ENCODE measurements at regions not wholly inside any gene's neighbourhood (a gene's known extent, or its start where the extent isn't known, plus 50 kb on each side); places are given as distances from the start of the nearest gene placed in this dataset.
"Not testable (repeated sequence)": the region's sequence is repeated elsewhere in the genome, so short reads cannot be mapped to it uniquely, and the experiment has no call there.

DNA sequence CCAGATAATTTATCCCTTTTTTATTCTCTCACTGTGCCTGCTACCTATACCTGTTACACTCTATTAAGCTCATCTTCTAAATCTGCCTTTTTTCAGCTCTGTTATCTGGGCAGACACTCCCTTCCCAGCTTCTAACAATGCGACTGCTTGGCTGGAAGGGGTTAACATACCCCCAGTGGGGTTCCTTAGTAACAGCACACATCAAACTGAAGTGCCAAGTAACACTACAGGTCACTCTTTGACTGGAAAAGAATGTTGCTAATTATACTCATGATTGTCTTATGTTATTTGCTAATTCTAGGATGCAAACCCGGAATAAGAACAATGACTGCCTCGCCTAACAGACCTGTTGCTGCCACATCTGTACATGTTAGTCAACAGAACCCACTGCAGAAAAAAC, 203.5 kb downstream of the EPM2A start:
- DNase-seq: no peak

DNA sequence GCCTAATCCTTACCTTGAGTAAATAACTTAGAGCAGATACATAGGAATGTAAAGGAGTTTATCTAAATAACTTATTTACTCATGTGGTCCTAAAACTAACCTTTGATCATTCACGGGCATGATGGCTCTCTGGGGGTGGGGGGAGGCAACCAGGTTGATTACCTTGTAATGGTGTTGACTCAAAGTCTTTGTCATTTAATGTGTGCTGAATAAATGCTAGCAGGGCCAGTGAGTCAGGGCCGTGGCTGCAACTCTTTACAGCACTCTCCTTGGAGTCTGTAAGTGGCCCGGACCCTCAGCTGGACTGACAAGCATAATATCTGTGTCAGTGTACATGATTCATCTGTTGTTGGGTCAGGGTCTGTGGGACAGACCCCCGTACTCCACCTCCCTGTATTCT, 203.0 kb downstream of the EPM2A start:
- no peak for DNase-seq

DNA sequence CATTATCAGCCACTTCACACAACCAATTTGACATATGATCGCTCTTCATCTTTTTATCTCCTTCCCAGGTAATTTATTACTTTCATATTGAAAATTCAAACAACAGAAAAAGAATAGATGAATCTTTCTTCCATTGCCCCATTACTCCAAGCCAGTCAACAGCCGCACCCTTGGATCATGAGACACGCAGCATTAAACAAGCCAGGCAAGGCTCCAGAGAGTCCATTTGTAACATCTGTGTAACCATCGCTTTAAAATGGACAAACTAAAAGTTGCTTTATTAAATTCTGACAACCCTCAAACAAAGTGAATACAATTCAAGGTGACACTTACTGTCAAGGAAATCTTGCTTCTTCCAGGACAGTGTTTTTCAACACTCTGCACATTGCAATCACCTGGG, 200.3 kb downstream of the EPM2A start:
- no peak for DNase-seq

DNA sequence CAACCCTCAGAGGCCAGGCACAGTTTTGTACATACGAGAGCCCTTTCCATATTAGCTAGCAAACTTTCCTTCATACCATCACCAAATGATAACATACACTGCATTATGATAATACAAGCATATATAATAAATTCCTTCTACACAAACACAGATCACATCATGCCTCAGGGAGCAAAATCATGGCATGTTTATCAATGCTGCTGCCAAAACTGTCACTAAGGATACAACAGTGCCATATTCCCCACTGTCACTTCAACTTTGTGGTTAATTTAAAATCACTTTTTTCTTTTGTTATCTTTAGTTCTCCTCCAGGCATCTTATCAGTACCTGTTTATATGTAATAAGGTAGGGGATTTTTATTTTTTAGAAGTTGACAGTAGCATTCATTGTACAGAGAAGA, 196.3 kb downstream of the EPM2A start:
- DNase-seq: no peak

DNA sequence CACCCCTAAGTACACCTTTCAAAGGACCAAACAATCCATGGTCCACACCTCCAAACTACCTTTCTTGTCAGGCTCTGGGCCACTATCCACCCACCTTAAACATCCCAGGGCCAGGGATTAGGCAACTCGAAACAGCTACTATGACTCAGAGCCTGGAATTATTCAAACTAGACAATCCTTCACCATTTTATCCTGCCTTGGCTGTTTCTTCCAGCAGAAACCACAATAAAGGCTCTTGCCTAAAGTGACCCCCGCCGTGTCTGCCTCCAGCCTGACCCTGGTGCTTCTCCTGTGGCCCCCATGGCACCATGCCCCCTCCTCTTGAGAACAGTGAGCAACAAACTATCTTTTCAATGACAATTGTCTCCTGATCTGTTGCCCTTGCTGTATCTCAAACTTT, 195.5 kb downstream of the EPM2A start:
- no peak for DNase-seq

DNA sequence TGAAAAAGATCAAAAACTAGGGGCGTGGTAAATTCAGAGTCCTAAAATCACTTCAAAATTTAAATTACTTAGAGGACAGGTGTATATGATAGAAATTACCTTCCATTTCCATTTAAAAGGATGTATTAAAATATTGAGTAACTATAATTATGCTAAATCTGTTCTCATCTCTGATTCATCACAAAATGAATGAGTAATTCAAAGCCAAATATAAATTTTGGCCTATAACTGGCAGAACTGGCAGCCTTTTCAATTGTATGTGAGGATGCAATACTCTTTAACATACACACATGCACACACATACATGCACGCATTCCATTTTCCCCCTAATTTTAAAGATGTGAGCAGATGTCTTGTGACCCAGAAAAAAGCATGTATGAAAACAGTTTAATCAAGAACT, 194.6 kb downstream of the EPM2A start:
- no peak for DNase-seq

DNA sequence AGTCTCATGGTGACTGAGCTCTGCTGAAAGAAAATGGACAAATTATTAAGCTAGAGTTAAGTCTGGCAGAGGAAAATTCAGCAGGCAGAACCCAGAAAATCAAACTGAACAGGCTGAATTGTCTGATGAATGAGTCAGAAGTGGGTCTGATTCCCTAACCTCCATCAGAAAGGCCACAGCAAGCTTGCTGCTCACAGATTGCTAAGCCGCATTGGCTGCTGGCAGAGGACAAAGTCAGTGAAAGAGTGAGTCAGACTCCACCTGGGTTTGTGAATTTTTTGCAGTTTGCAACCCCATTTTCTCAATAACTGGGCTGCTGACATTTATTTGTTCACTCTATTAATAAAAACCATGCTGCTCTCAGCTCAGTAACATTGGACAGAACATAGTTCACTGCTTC, 191.3 kb downstream of the EPM2A start:
- no peak for DNase-seq

DNA sequence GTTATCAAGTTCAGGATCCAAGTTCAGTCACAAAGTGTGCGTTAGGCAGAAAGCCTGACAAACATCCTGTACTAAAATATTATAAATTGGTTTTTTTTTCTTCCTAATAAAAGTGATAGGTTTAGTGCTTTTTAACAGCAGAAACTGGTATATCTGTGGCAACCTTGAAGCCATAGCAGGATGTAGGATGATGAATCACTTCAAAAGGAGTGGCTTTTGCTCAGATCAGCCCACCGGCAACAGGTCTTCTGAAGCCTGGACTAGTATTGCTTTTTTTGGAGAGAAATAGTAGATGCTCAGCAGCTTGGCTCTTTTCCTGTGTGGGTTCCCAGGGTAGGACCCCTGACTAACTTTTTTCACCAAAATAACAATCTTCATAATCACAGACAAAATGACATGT, 190.8 kb downstream of the EPM2A start:
- DNase-seq: no peak

DNA sequence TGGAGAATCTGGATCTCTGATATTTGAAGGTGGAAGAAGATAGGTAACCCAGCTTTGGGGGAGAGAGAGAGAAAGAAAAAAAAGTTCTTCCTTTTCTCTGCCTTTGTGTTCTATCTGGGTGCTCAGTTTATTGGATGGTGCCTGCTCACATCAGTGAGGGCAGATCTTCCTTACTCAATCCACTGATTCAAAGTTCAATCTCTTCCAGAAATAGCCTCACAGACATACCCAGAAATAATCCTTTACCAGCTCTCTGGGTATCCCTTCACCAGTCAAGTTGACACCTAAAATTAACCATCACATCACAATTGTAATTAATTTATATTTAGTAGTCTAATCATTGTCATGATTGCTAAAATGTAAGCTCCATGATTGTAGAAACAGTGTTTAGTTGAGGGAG, 189.1 kb downstream of the EPM2A start:
- DNase-seq: no peak

DNA sequence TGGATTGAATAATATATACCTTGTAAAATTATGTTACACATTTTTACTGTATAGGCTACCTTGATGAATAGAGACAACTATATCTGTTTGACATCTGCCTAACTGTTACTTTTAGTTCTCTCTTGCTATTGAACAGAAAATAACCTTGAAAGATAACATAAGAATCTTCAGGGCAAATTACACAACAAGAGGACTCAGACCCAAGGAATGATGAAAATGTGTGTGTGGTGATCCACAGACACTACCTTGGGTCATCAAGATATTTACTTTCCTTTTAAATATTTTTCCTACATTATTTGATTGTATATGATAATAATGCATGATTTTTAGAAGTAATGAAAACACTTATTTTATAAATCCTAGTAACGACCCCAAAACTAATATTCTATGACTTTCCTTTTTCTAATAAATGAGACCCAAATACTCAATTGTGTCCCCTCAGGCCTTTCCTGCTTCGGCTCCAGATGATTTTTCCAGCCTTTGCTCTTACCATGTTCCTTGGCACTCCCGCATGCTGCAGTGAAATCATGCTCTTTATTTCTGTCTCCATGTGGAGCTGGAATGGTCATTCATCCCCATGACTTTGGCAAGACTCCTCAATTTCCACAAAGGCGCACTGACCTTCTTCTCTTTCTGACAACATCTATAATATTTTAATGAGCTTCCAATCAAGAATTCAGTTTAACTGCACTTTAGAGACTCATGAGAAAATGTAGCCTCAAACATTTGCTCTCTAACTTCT, 187.6 kb downstream of the EPM2A start:
- DNase-seq: no peak

DNA sequence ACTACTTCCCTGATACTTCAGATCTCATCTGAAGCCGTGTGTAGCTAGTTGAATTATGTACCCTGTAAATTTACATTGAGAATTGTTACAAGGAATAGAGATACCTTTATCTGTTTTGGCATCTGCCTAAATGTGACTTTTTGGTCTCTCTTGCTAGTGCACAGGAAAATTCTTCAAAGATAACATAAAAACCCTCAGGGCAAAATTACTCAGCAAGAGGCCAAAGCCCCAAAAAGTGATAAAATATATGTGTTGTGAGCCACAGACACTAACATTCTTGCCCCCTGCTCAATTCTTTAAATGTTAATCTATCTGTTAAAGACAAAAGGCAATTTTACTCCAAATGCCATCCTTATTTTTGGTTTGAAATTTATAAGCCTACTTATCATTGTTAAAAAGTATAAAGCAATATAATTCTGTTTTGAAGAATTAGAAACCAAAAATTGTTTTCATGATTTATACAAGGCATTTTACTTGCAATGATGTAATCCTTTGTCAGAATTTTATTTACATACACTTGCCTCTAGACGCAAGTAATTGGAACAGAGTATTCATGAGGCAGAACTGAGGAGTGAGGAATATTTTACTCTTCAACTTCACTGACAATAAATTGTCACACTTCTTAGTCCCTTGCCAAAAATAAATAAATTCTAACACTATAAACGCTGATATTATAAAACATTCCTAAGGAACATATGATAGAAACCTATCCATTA, 186.2 kb downstream of the EPM2A start:
- no peak for DNase-seq

DNA sequence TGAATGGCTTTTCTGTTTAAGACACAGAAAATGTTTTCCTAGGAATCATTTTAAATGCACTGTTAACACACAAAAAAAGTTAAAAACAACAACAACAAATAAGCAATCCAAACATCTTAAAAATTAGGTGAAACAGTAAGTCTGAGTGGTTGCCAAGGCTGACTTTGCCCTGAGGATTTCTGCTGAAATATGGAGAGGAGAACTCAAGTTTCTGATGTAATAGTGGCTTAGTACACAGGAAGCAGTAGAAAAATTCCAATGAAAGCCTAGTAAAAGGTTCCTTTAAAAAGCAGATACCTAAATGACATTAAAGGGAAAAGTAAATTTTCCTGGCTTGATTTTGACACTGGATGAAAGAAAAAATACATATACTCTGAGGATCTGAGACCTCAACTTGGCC, 184.2 kb downstream of the EPM2A start:
- DNase-seq: no peak

DNA sequence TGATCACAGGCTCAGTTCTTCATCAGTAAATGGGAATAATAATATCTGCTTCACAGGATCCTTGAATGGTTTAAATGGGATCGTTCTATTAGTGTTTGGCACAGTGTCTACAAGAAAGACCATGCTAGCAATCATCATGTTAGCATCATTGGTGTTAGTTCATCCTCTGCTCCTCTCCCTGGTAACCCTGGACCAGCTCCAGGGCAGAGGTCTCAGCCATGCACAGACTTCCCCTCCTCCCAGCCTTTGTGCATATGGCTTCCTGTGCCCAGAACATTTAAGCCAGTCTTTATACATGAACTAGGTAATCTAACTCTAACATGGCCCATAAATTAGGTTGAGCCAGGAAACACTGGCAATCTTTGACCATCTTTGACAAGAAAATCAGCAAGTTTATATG, 180.2 kb downstream of the EPM2A start:
- DNase-seq: no peak

DNA sequence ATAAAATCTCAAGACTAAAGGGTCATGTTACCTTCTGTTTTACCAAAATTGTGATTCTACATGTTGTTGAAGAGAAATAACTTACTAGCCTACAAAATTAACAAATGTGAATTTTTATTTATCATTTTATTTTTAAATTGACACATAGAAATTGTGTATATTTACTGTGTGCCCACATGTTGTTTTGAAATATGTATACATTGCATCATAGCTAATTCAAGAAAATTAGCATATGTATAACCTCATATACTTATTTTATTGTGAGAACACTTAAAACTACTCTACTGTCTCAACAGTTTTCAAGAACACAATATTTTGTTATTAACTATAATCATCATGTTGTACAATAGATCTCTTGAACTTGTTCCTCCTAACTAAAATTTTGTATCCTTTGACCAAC, 177.8 kb downstream of the EPM2A start:
- DNase-seq: no peak

DNA sequence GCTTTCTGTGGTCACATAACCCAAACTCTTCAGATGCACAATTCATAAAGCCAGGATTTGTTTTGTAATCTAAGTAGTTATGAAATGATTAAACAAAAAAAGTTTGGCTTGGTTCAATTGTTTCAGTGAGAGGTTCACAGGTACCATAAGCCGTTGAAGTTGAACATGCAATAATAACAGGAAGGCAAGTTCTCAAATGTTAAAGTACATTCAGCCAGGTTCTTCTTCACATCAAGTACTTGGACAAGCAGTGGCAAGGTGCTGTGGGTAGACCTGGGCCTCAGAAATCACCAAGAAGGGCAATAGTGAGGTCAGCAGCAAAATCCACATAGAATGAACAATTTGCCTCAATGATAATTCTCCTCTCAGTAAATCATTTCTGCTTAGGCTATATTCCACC, 175.5 kb downstream of the EPM2A start:
- DNase-seq: peak in 1 of 5 experiments; percentile 3

DNA sequence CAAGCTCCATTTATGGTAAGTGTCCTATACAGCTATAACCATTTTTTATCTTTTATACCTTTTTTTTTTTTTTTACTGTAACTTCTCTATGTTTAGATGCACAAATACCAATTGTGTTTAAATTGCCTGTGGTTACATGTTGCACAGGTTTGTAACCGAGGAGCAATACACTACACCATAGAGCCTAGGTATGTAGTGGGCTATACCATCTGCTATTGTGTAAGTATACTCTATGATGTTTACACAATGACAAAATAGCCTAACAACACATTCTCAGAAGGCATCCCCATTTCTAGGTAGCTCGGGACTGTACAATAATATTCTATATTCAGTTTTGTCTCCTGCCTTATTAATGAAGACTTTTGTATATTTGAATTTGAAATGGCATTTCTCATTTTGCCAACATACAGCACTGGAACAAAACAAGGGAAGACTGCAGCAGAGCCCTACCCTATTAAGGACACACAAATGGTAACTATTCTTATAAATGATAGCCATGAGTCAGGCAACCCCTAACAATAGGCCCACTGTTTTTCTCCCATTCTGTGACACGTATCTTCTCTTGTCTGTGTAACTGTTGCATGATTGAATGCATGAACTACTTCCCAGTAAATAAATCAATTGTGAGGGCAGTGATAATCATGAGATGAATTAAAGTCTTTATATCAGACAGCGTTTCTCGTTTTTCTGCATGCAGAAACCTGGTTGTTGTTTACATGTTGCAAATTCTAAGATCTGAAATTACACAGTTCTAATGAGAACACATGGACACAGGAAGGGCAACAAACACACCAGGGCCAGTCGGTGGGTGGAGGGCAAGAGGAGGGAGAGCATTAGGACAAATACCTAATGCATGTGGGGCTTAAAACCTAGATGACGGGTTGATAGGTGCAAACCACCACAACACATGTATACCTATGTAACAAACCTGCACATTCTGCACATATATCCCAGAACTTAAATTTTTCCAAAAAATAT, 173.9 kb downstream of the EPM2A start:
- no peak for DNase-seq

DNA sequence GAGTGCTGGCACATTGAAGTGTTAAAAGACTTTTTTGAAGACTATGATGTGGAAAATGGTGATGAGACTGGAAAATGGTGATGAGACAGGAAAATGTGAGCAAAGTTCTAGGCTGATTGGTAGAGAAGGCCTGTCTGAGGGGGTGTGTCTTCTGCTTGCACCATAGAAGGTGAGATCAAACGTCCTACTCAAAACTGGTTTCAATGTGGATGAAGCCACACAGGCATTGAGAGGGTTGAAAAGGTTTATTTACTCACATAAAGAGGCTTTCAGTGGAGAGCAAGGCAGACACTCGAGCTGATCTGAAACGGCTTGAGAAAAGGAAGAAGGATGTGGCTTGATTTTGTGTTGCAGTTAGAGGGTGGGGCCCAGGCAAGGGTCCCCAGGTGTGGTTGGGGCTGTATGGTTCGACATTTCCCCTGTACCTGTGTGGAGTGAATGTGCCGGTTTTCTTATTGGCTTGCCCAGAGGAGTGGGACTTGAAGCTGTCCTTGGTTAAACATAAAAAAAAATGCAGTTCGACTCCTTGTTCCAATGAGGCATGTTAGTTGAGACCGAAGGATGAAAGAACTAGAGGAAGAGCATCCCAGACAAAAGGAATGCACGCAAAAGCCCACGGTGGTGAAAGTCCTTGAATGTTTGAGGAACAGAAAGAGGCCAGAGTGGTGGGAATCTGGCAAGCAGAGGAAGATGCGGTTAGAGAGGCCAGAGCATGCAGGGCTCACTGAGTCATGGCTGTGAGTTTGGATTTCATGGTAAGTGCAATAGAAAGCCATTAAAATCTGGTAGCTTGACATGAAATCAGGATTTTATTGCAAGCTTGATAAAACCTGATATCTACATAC, 172.3 kb downstream of the EPM2A start:
- DNase-seq: no peak

DNA sequence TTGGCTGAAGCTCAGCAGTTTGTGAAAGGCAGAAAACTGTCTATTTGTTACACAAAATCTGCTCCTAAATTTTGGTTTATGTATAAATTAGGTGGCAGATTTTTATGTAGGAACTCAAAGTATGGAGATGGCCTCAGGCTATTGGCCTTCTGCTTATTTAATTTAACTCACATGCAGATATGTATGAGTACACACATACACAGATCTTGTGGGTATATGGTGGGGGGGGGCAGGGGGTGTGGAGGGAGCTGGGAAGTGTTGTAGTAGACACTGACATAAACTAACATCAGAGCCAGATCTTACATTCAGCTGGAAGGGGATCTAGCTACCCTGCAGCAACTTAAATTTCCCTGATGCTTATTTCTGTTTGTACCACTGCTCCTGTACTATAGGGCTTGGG, 170.8 kb downstream of the EPM2A start:
- no peak for DNase-seq

DNA sequence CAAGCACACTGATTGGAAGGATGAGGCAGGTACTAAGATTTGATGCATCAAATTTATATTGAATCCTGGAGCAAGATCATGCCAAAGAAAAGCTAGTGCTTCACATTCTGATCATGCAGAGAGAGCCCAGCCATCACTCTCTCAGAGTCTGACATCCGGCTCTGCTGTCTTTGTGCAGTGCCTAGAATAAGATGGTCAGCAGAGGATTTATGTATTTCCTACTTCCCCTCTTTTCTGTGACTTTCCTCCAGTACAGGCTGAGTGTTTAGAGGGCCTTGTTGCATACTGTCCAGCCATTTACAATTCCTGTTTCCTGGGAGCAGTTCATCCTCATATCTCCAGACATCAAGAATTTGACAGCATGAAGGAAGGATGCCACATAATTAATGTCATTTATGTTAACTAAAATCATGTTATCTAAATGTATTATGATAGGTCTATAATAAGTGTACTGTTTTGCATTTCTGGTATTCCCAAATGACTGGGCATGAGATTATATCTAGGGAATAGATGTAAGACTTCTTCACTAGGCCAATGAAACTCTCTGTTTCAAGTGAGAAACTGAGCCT, 167.6 kb downstream of the EPM2A start:
- DNase-seq: no peak

DNA sequence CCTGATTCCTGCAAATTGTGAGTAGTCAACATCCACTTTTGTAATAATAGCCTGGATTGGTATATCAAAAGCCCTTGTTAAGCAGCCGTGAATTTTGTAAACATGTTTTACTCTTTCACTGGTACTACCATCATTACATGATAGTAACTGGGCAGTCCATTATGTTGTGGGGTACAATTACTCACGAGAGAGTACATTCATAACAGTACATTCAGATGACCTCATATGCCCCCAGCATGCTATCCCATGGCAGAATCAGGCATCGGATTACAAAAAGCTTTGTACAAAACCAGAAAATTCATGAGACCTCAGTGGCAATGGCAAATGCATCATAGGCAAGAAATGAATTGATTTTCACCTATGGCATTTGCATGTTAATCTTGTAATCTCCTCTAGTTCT, 166.2 kb downstream of the EPM2A start:
- DNase-seq: no peak

DNA sequence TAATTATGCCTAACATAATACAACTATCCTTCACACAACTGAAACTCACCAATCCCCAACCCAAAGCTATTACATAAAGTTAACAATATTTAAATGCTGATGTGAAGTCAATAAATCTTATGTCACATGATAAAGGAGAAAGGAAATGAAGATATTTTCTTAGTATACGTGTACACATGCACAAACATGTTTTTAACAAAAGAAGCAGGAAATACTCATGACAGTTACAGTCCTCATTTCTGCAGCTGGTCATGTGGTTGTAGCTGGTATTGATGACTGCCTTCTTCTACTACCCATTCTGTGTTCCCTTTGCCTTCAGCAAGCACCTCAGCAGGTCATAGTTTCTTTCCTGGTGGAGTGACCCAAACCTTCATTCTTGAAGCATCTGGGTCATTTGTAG, 165.0 kb downstream of the EPM2A start:
- not testable (repeated sequence) for DNase-seq

DNA sequence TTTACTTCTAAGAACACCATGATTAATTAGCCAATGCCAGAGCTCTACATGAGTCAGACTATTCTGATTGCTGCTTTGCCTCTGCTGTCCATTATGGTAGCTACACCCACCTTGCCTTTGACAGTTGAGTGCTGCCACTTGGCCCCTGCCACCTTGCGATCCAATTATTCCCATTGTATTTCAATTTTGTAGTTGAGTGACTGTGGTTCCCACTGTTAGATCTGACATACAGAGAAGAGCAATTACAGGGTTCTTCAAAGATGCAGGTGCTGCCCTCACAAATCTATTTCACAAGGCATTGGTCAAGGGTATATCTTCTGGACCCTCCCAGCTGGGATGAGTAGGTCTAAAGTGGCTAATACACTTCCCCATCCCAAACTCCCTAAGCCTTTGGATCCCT, 161.1 kb downstream of the EPM2A start:
- DNase-seq: not testable (repeated sequence)
